ENCODE measurements at regions not wholly inside any gene's neighbourhood (a gene's known extent, or its start where the extent isn't known, plus 50 kb on each side); places are given as distances from the start of the nearest gene placed in this dataset.

- Histone ChIP-seq H3K4me2 (no peak overlapping the region), H3K4me1 (peaks cover 14% of the 10 kb centered on the region), H3K9me3 (no peaks in the 10 kb centered on the region), H3K4me3 (no peak overlapping the region), H3K27ac (no peak overlapping the region)
- ATAC-seq = no peak
- FAIRE-seq = no peak
- ChIA-PET CTCF (no interaction called here), POLR2A (no interaction called here)
- TF ChIP-seq, protein P1, sequence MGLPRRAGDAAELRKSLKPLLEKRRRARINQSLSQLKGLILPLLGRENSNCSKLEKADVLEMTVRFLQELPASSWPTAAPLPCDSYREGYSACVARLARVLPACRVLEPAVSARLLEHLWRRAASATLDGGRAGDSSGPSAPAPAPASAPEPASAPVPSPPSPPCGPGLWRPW (IDR thresholded peaks at IDR 0.05) = no peak
- TF ChIP-seq POLR2AphosphoS2 (conservative IDR thresholded peaks at IDR 0.05; ENCODE audit: low read length) (no peak), HOXA7 (CRISPR knock-in tag; IDR thresholded peaks at IDR 0.05) (no peak), ZC3H11A (IDR thresholded peaks at IDR 0.05) (no peak), CHD4 (IDR thresholded peaks at IDR 0.05; ENCODE audit: borderline replicate concordance) (no peak), MAX (IDR thresholded peaks at IDR 0.05) (no peak), BHLHE40 (IDR thresholded peaks at IDR 0.05; ENCODE audit: low read depth, low read length) (no peak), CBX8 (IDR thresholded peaks at IDR 0.05) (no peak), HDAC2 (IDR thresholded peaks at IDR 0.05) (no peak)
- no peak for DNase-seq (ENCODE audit: low read depth in 1 of 2, low spot score in 1 of 2)
These were observed 51.5 kb upstream of the ARID1B start for GRCh38 chr6:156725712-156726111.

DNA sequence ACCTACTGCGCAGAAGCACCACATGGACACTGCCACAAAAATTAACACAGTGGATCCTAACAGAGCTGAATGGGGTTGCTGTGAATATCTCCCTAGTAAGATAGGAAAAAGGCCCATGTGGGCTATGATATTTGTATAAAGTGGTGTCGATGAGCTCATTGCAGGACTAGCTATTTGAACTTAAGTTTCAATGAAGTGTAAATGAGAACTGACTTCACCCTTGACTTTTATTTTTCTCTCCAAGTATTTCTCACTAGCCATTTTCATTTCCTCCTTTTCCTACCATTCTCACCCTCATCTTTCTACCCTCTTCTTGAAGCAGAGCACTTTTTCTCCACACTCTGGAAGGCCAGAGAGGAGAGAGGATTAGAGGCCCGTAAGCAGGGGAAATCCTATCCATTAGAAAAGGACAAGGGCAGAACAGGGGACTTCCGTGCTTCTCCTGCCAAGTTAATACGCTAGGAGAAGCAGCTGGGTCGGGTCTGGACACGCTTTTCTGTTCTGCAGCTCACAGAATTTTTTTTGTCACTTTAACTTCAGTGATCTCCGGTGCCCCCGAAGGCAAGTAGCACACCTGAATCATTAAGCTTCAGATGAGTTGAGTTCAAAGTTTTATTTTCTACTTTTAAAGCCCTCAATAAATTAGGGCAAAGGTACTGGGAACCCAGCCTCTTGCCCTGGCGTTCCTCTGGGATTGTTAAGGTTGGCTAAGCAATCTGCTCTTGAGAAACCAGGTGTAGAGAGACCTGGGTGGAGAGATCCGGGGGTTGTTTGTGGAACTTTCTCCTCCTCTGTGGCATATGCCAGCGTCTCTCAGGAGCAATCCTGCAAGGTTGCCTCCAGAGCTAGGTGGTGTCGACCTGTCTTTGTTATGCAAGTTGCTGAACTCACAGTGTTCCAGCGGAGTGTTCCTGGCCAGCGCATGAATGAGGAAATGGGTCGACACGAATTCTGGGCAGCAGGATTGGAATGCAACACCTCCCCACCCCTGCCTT is 56.2 kb upstream of the ARID1B start:
- Histone ChIP-seq H3K4me3 (no peak overlapping the region), H3K4me1 (peaks cover 33% of the 10 kb centered on the region), H3K9me3 (no peaks in the 10 kb centered on the region), H3K27ac (peak overlapping the region; percentile 89 to 95), H3K4me2 (peak overlapping the region; percentile 71)
- 71% methylated on average over 16 of the region's 17 CpGs for WGBS (ENCODE audit: missing lambda C conversion rate)
- ATAC-seq (no peak; a peak in 1 of 6 replicates), FAIRE-seq (no peak), DNase-seq (ENCODE audit: low read depth in 1 of 2, low spot score in 1 of 2) (peak in 1 of 2 experiments; percentile 7)
- no peak for TF ChIP-seq POLR2AphosphoS2 (conservative IDR thresholded peaks at IDR 0.05; ENCODE audit: low read length)
- no peak for TF ChIP-seq ELK1 (IDR thresholded peaks at IDR 0.05; ENCODE audit: low read depth, low read length)
- TF ChIP-seq KDM1A (IDR thresholded peaks at IDR 0.05; ENCODE audit: low read depth) = no peak
- no peak for TF ChIP-seq MYC (IDR thresholded peaks at IDR 0.05; ENCODE audit: borderline replicate concordance, low read length)
- TF ChIP-seq SREBF2 (IDR thresholded peaks at IDR 0.05) = no peak
- no peak for TF ChIP-seq RFX5 (IDR thresholded peaks at IDR 0.05)
- no peak for TF ChIP-seq CHD2 (IDR thresholded peaks at IDR 0.05; ENCODE audit: low read length, partially characterized antibody)
- TF ChIP-seq, protein P2, sequence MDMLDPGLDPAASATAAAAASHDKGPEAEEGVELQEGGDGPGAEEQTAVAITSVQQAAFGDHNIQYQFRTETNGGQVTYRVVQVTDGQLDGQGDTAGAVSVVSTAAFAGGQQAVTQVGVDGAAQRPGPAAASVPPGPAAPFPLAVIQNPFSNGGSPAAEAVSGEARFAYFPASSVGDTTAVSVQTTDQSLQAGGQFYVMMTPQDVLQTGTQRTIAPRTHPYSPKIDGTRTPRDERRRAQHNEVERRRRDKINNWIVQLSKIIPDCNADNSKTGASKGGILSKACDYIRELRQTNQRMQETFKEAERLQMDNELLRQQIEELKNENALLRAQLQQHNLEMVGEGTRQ (IDR thresholded peaks at IDR 0.05) = no peak
- no peak for TF ChIP-seq ZSCAN20 (CRISPR knock-in tag; IDR thresholded peaks at IDR 0.05)
- no peak for TF ChIP-seq HOXB13 (CRISPR knock-in tag; IDR thresholded peaks at IDR 0.05; ENCODE audit: low read depth)
- no peak for TF ChIP-seq ZC3H11A (IDR thresholded peaks at IDR 0.05)
- no peak for TF ChIP-seq EHMT2 (IDR thresholded peaks at IDR 0.05; ENCODE audit: low read depth)
- TF ChIP-seq NFE2L2 (conservative IDR thresholded peaks at IDR 0.05; ENCODE audit: low read length) = no peak
- CTCF ChIA-PET = interaction anchor here (1.1 kb wide), 1 partner anchor 8 kb away, joined by 3 read pairs; no protein-coding TSS in a partner anchor
- POLR2A ChIA-PET = interaction anchor here (1.1 to 3.0 kb wide), 3 partner anchors 10 to 56 kb away, joined by 3 to 17 read pairs (median 7); partner anchors contain the start of gene ARID1B

All from A549 (cell line).